HG03139 (cell line): ENCODE measurements at regions not wholly inside any gene's neighbourhood (a gene's known extent, or its start where the extent isn't known, plus 50 kb on each side); places are given as distances from the start of the nearest gene placed in this dataset.
"Not testable (repeated sequence)": the region's sequence is repeated elsewhere in the genome, so short reads cannot be mapped to it uniquely, and the experiment has no call there.

Experiments
- ATAC-seq: cut with Tn5 transposase; IDR thresholded peaks from one replicate; pipeline ENCODE4 v1.9.1; 2021; ENCODE audit not compliant: unreplicated experiment

DNA sequence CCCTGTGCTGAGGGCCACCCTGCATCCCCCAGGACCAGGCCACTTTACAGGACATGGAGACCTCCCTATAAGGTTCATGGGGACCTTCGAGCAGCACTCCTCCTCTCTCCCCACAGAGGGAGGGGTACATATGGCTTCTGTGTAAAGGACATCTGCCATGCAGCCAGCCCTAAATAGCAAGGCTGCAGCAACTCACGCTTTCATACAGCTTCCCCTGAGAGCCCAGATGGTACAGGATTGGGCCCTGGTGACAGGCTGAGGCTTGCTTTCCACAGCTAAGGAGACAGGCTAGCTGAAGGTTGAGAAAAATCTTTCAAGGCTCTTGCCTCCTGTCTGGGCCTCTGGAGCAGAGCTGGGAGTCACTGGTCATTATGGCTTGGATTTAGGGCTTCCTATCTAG, 147.0 kb upstream of the ZNF366 start:
- ATAC-seq = no peak

DNA sequence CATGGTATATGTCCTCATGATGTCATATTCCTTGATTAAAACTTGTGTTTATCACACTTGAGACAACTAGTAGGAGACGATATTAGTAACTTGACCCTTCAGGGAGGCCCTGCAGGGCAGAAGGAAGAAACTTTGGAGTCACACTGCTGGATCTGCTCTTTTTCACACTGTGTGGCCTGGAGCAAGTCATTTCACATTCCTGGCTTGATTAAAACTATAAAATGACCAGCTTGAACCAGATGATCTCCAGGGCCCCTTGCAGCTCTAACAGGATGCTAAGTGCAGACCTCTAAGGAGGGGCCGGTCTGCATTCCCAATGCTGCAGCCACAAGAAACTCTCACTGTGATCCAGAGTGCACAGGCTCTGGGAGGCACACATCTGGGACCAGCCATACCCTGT, 146.4 kb upstream of the ZNF366 start:
- ATAC-seq = no peak

- no peak for ATAC-seq
Measured at GRCh38 chr5:72651779-72652178, 144.6 kb upstream of the ZNF366 start.

- no peak for ATAC-seq
Measured at GRCh38 chr5:72651109-72651508, 143.9 kb upstream of the ZNF366 start.

DNA sequence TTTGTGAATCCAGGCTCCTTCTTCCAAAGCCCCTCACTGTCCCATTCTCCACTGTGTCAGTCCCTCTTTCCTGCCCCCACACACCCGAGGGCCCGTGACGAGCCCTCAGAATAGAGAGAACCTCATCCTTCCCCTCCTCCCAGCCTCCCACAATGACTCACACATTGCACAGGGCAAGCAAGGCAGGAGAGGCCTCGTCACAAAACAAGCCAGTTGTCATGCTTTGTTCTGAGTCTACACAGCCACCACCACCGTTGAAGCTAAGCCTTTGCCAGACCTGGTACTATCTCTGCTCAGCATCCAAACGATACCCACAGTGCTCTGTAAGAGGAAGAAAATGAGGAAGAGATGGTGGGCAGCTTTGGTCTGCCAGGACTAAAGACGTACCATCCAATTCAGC, 142.2 kb upstream of the ZNF366 start:
- ATAC-seq = no peak

DNA sequence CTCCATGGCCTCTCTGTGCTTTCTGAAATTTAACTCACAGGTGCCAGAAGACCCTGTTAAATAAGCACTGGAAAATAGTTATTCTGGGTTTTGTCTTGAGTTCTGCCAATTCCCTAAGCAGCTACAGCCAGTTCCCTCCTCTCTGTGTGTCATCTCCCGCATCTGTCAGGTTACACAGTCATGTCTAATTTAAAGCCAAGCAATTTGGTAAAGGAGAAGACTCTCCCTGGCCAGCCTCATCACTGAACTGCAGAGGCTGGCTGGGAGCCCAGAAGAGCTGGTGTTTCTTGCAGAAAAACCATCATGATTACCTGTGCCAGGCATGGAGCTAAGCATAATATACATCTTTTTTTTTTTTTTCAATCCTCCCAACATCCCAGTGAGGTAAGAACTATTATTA, 141.3 kb upstream of the ZNF366 start:
- no peak for ATAC-seq

GRCh38 chr5:72647806-72648205, 140.6 kb upstream of the ZNF366 start:
- no peak for ATAC-seq

GRCh38 chr5:72646246-72646866, 139.1 kb upstream of the ZNF366 start:
- ATAC-seq = no peak

- no peak for ATAC-seq
Measured at GRCh38 chr5:72645064-72645846, 138.0 kb upstream of the ZNF366 start.

DNA sequence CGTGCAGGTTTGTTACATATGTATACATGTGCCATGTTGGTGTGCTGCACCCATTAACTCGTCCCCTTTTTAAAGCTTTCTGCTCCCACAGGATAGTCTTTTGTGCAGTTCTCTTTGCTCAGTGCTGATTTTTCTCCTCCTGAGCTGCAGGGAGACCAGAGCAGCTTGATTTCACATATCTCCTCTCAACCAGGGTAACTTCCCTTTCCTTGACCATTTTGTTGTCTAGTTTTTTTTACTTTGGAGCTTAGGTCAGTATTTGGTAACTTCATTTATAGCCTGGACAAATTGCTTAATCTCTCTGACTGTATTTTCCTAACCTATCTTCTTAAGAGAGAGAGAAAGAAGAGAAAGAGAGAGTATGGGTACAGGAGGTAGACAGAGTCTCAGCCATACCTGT, 137.1 kb upstream of the ZNF366 start:
- ATAC-seq = no peak

GRCh38 chr5:72641164-72641563, 134.0 kb upstream of the ZNF366 start:
- no peak for ATAC-seq

DNA sequence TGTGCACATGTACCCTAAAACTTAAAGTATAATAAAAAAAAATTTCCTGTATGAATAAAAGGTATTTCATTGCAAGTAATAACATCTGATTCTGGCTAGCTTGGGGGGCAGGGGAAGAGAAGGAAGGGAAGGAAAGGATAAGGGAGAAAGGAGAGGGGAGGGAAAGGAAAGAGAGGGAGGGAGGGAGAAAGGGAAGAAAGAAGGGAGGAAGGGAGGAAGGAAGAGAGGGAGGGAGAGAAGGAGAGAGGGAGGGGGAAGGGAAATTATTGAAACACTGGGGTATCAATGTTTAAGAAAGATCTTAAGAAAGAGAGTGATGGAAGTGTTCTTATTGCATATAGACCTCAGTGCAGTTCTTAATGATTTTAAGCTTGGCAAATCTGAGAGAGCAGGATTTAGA, 129.8 kb upstream of the ZNF366 start:
- ATAC-seq = no peak

DNA sequence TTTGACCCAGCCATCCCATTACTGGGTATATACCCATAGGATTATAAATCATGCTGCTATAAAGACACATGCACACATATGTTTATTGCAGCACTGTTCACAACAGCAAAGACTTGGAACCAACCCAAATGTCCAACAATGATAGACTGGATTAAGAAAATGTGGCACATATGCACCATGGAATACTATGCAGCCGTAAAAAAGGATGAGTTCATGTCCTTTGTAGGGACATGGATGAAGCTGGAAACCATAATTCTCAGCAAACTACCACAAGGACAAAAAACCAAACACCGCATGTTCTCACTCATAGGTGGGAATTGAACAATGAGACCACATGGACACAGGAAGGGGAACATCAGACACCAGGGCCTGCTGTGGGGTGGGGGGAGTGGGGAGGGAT, 129.4 kb upstream of the ZNF366 start:
- not testable (repeated sequence) for ATAC-seq

GRCh38 chr5:72634444-72634843, 127.2 kb upstream of the ZNF366 start:
- no peak for ATAC-seq

GRCh38 chr5:72633649-72634048, 126.4 kb upstream of the ZNF366 start:
- no peak for ATAC-seq

GRCh38 chr5:72633041-72633445, 125.8 kb upstream of the ZNF366 start:
- no peak for ATAC-seq

DNA sequence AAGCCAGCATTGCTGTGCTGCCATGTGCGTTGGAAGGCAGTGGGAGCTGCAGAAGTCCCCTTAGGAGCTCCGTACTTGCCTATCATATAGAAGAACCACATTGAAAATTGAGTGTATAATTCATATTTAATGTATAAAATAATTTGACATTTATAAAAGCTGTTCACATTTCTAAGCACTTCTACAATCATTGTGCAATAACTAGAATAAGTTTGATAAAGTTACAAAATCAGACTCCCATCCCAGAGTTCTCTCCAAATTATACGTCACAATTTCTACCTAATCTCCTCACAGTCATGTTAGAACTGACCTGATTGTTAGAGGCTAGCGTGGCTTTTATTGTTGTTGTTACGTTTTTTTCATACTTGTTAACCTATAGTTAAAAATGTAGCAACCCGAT, 123.5 kb upstream of the ZNF366 start:
- no peak for ATAC-seq

DNA sequence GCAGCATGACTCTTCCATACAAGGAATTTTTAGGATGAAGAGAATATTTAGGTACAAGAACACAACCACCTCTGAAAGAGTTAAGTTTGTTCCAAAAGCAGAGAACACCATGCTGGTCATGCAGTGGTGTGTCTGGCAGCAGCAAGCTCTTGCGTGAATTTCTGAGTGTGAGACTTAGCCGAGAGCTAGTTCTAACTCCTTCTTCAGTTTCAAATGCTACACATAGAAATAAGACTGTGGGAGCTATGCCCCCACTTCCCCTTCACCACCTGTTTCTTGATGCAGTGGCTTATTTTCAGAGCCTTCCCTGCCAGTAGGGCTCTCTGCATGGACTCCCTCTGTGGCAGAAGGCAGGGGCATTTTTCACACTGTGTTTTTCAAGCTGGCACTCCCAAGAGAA, 122.9 kb upstream of the ZNF366 start:
- ATAC-seq = no peak

DNA sequence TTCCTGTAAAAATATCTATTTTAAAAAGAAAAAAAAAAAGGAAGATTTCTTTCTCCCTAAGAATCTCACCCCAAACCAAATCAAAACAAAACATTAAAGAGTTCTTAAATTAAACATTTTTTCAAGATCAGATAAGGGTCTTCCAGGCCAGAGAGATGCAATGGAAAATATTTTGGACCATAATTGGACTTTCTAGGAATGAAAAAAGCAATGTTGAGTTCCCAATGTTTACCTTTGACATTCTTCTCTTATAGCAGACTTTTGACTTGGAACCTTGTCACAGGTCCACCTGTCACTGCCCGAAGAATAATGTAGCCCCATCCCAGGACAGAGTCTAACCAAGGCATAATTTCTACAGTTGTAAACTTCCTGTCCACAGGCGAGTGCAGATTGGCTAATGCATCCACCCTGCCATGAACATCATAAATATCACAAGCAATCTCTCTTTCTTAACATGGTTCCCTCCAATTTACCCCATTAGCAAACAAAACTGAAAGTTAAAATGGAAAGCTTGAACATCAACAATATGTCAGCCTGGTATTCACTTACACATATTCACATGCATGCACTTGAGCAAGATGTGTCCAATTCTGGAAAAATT, 121.7 kb upstream of the ZNF366 start:
- ATAC-seq = no peak

- ATAC-seq = no peak
Measured at GRCh38 chr5:72625332-72625731, 118.1 kb upstream of the ZNF366 start.

GRCh38 chr5:72624641-72625236, 117.5 kb upstream of the ZNF366 start:
- ATAC-seq = no peak

DNA sequence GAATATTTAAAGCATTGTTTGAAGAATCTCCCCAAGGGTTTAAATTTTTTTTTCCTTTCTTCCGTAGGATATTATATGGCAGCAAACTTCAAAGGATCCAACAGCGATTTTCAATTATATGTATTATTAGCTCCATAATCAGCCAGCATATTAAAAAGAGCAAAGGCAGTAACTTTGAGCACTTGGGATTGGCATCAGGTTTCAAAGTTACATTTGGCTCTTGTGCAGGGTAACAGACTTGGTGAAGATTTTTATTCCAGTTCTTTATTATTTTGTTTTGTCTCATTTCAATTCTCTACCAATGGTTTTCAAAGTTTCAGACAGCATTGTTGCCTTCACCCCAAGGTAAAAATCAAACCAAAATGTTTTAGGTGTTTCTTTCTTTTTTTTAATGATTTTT, 116.7 kb upstream of the ZNF366 start:
- ATAC-seq = no peak
